HG03521 (cell line): ENCODE measurements at regions not wholly inside any gene's neighbourhood (a gene's known extent, or its start where the extent isn't known, plus 50 kb on each side); places are given as distances from the start of the nearest gene placed in this dataset.

ENCODE experiments used
- ATAC-seq: cut with Tn5 transposase; IDR thresholded peaks from one replicate; pipeline ENCODE4 v1.9.1; 2021; ENCODE audit warnings: mild to moderate bottlenecking, moderate library complexity; ENCODE audit not compliant: unreplicated experiment

DNA sequence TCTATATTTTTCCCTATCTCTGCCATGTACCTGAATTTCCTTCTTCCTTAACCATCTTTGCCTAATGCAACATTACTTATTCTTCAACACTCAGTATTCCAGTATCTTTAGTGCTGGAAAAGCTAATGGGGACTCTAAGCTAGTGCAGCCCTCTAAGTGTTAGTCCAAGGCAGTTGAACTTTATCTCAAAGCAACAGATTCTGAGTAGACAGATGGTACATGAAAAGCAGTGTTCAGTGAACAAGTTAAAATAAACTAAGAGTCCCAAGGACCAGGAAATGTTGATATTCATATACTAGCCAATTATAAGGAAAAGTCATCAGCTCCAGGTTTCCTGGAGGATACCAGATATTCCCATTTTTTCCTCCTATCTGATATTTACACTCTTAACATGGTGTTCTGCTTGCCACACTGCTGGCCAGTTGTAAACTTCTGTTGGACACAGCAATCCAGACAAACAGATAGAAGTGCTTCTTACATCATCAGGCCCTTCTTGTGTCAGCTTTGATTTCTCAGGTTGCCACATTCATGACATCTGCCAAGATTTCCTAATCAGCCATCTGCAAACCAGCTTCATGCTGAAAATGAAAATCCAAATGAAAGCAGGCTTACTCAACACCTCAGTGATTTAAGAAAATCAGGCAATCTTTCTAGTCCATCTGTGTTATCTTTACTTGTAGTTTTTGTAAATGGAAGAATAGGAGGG, 255.9 kb upstream of the POU2AF2 start:
- ATAC-seq, result no peak

DNA sequence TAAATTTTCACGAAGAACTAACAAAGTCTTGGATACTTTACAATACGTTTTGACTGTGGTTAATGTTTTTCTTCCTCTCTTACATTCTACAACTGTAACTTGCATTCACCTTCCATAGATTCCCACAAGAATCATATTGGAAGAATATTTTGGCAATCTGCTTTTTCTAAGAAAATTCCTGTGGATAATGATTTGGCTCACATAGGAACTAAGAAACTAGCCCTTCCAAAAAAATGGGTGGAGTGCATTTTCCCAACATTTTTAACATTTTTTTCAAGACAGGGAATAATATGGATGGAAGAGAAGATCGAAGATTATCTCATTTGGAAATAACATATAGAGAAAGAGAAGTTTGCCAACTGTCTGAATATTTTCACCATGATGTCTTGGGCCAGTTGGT, 256.9 kb upstream of the POU2AF2 start:
- no peak for ATAC-seq

DNA sequence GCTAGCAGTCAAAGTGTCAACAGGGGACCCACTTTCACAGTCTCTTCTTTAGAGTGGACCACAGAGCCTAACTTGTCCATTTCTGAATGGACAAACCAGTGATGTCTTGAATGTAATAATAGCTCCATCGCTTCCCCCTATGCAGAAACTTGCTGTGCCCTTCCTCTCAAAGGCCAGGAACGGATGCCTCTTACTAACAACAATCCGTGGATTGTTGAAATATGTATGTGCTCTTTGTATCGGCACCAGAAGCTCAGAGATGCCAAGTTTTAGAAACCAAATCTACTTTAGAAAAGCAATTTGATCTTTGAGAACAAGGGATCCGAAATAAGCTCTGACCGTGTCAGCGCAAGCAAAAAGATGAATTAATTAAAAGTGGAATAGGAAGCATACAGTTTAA, 259.5 kb upstream of the POU2AF2 start:
- no peak for ATAC-seq

DNA sequence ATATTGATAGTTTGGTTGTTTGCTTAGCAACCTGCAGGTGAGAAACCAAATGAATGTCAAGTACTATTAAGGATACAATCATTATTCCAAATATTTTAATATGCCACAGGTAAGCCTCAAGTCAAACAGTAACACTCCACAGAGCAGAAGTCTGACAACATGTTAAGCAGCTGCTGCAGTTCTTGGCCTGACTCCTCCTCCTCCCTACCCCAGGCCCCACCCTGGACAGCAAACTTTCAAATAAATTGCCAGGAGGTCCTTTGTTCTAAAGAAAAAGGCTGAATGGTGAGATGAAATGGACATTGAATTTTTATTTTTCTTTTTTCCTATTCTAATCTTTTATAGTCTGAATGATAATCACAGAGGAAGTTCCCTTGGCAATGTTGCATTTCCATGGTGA, 260.0 kb upstream of the POU2AF2 start:
- no peak for ATAC-seq

DNA sequence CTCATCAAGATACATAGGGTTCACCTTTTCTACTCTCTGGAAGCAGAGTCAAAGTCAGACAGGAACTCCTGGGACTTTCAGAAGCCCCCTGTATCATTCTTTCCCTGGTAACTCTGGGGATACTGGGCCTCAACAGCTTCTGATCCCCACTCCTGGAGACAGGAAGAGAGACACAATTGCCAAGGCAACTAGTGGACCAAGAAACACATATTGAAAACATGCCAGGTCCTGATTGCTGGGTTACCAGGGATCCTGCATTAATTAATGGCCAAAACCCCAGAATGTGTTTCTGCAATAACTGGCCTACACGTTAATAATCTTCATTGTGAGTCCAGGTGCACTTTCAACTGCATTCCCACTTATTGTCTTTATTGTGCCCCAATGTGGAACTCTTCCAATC, 260.8 kb upstream of the POU2AF2 start:
- ATAC-seq, result no peak

DNA sequence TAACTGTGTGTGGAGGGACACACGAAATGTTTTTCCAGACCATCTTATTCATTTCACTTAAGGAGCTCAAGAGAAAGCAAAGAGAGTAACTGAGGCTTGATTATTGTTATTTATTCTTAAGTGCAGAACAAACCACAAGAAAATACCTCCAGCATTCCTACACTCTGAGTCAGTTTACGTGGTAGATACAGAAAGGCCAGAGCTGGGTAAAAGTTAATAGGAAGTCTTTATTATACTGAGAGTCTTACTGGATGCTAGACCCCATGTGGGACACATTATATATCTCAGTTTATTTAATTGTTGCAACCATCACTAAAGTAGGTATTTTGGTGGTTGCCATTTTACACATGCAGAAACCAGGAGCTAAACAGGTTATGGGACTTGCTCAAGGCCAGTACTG, 261.4 kb upstream of the POU2AF2 start:
- no peak for ATAC-seq

DNA sequence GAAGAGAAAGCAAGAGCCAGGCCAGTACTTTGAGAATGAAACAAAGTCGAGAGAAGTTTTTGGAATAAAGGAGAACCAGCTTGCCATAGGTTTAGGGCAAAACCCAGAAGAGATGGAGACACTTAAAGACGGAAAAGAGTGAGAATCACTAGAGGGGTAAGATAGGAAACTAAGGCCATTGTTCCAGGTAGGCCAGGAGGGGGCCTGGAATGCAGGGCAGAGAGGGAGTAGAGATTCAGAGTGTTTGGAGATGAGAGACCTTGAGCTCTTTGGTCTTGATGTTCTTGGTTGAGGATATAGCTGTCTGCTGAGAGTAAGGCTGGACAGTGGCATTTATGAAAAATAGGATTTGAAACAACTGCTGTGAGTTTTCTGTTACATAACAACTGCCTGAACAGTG, 263.3 kb upstream of the POU2AF2 start:
- no peak for ATAC-seq

DNA sequence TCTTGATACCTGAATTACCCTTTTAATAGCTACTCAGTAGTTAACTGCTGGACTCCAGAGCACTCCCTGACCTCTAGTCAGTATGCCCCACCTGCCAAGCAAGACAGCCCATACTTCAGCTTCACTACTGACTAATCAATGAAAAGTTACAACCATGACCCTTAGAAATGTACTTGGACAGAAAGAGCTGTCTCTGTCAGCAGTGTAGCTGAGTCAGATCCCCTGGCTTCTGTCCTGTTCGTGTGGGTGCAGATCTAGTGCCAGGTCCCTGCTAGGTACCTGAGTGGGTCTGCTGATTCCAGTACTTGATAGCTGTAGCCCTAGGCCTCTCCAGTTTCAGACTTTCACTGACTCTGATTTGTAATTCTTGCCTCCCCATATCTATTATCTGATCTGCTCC, 265.8 kb upstream of the POU2AF2 start:
- ATAC-seq, result no peak

DNA sequence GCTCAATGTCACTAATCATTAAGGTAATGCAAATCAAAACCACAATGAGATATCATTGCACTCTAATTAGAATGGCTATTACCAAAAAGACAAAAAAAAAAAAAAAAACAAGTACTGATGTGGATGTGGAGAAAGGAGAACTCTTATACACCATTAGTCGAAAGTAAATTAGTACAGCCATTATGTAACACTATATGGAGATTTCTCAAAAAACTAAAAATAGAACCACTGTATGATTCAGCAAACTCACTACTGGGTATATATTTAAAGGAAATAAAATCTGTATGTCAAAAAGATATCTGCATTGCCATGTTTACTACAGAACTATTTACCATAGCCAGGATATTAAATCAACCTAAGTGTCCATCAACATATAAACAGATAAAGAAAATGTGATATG, 265.4 kb upstream of the ARHGAP20 start:
- ATAC-seq, result no peak

DNA sequence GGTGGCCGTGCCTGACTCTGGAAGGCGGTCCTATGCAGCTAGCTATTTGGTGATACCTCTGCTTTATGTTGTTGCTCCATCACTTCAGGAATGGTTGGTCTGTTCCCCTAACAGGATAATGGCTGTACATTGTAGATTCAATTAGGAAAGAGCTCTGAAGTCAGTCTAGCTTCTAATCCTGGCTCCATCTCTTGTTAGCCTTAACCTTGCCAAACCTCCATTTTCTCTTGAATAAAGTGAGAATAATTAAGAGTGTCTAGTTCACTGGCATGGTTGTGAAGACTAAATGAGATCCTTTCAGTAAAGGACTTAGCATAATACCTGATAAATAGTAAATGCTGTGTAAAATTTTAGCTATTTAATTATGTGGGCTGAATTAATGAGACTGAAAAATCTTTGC, 262.5 kb upstream of the ARHGAP20 start:
- ATAC-seq, result no peak

DNA sequence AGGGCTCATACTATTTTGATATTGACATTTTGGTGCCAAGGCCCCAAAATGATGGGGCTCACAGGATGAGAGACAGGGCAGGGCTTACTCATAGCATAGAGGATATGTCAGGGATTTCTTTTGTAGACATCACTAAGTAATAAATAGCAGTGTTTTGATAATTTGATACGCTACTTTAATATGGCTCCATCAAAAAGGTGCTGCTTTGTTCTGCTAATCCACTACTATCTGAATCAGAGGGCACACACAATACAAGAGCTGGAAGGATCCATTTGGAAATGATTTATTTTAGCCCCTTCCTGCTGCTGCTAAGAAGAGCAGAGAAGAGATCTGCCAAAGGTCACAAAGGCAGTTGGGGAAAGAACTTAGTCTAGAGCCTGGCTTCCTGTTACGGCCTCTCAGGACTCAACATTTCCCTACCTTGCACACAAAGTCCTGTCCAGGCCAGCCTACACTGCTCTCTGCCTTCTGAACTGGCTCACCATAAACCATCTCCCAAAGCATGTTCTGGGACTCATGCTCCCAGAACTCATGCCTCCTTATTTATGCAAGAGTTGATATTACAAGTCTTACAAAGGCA, 261.3 kb upstream of the ARHGAP20 start:
- no peak for ATAC-seq

DNA sequence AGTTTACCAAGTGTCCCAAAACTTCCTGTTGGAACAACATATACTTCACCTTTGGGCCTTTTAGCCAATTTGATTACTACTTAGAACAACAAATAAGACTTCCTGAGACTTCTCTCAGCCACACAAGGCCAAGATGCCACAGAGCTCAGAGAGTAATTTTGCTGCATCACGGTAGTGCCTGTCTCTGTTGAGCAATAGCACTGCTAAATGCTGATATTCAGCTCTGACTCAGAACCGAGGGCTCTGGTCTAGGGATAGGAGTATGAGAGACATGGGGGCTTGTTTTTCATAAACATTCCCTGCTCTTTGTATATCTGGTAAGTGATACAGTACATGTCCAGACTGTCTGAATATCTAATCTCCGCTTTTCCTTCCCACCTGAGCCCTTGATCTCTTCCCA, 260.4 kb upstream of the ARHGAP20 start:
- ATAC-seq, result no peak

DNA sequence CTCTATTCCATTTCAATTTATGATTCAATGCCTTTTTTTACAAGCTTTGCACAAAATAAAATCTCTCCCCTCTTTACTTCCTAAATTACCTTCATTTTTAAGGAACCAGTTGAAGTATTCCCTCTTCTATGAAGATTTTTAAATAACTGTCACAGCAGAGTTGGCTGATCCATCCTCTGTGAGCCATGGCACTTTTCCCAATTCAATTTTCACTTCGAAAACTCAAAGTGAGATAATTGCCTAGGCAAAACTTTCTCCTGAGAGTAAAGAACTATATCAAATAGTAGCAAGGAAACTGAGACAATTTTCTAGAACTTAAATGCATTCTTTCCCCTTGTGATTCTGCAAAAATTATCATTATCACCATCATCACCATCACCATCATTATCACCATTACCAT, 259.9 kb upstream of the ARHGAP20 start:
- ATAC-seq, result no peak

DNA sequence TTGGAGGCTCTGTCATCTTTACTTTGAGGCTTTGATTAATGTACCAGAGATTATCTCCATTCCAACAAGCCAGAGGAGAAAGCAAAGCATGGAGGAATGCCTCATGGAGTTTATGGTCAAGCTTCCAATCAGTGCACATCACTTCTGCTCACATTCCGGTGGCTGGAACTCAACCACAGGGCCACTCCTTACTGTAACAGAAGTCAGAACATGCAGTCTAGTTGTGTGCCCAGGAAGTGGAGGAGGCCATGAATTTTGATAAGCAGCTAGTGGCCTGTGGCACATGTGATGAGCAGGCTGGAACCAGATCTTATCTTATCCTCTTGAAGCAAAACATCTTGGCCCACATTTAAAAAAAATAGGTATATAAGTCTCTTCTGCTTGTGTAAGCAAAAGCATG, 258.9 kb upstream of the ARHGAP20 start:
- no peak for ATAC-seq

DNA sequence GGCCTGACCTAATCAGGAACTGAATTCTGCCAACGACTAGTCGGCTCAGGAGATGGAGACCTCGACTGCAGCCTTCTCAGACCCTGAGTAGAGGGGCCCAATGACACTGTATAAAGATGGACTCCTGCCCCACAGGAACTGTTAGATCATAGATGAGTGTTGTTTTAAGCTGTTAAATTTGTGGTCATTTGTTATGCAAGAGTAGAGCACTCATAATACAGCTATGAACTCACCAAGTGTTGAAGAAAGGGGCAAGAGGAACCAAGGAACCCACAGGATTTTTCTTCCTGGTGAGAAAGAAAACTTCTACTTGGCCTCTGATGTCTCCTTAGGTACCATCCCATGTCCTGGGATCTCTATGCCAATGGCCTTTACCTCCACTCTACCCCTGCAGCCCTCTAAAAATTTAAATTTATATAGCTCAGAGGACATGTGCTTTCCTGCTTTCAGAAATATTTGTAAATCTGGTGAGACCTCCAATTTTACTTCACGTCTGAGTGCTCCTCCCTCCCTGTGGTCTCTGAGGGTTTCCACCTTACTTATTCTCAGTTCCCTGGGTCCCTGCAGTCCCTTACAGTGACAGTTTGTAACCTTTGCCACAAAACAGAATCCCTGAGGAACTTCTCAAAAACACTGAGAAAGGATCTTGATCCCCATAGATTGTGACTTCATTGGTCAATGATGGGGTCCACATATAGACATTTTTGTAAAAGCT, 256.3 kb upstream of the ARHGAP20 start:
- no peak for ATAC-seq

DNA sequence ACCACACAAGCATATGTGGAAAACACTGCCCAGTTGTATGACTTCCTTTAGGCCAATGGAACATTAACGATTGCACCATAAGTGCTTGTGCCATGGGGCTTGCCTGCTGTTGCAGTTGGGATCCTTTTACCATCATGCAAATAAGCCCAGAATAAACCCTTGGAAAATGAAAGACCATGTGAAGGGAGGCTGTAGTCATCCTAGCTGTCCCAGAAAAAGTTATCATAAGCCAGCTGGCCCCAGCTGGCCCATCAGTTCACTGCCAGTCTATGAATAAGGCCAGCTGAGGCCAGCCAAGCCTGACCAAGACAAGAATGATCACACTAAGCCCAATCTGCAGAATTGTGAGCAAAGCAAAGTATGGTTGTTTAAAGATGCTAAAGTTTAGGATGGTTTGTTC, 253.9 kb upstream of the ARHGAP20 start:
- ATAC-seq, result no peak

DNA sequence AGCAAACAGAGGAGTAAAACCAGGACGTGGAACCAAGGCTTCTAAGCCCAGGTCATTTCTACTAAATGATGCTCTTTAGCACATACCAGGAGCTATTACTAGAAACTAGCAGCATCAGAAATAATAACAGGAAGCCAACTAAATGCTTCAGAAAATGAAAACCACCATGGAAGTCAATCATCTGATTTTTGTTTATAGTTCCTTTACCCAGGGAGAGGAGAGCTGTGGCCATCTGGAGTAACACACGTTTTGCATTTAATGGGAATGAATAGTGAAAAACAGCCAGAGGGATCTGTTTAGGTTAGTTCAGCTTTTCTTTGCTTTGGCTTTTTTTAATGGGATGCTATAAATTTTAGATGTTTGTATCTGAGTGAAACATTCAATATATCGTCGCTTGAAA, 250.7 kb upstream of the ARHGAP20 start:
- no peak for ATAC-seq

DNA sequence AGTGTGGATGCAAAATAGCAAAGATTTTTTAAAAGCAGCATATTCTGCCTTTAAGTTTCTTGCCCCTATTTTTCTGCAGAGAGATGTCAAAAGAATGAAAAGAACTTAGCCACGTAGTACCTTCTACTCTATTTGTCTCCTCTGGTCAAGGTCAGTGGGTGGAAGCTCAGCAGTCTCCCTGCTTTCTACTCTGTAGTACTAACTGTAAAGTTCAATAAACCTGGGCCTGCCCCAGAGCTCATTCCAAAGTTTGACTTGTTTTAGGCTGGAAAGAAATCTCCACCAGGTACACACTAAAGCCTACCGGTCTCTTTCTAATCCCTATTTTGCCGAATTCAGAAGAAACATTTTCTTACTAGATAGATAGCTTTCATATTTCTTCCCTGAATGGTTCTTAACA, 247.9 kb upstream of the ARHGAP20 start:
- no peak for ATAC-seq

DNA sequence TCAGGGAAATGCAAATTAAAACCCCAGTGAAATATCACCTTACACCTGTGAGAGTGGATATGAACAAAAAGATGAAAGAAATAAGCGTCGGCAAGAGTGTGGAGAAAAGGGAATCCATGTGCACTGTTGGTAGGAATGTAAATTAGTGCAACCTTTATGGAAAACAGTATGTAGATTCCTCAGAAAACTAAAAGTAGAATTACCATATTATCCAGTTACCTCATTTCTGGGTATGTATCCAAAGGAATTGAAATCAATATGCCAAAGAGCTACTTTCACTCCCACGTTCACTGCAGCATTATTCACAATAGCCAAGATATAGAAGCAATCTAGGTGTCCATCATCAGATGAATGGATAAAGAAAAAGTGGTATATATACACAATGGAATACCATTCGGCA, 246.0 kb upstream of the ARHGAP20 start:
- ATAC-seq, result no peak

DNA sequence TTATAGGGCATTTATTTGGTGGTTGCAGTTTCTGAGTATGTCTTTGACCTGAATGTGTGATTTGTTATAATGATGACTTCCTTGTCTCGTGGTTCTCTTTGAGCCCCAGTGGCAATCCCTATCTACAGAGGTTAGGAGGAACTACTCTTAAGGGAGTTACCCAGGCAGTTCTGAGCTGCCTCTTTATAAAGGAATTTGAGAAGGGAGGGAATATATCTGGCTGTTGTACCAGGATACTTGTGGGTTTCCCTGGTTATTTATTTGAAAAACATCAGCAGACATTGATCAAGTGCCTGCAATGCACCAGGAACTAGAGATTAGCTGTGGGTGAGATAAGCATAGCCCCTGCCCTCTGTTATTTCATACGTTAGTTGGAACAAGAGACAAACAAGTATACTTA, 243.5 kb upstream of the ARHGAP20 start:
- ATAC-seq, result no peak

DNA sequence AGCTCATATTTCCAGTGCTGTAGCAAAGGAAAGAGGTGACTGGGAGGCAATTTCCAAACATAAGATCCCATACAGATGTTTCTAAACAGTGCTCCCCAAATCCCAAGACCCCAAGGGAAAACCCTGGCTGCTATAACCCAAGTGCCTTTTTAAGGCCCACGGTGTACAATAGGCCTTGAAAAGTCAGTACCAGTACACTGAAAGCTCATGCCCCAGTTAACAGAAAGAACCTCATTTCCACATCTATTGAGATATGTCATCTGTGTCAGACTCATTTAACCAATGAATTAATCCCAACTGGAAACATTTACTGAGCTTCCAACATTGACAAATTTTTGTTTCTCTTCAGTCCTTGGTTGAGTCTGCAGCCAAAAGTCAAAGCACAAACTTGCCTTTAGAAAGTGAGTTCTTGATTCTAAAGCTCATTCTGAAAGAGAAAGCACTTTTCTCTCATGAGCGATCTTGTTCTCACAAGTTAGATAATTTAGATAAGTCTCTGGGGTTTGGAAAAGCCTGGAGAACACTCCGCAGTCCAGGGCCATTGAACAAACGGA, 239.8 kb upstream of the ARHGAP20 start:
- ATAC-seq, result no peak
